A673 (cell line): ENCODE measurements at regions not wholly inside any gene's neighbourhood (a gene's known extent, or its start where the extent isn't known, plus 50 kb on each side); places are given as distances from the start of the nearest gene placed in this dataset.
A peak's percentile ranks its signal among the peaks of the same experiment; 100 is the strongest.
"Not testable (repeated sequence)": the region's sequence is repeated elsewhere in the genome, so short reads cannot be mapped to it uniquely, and the experiment has no call there.

Source experiments
- BruUV-seq: library from RNA; stranded (reverse); fragments of 400-500 nt; replicated peaks from 2 replicates; lab custom pipeline; 2021; lab: Mats Ljungman, UMichigan
- CTCF ChIA-PET: fragments of 300-600 bp; sonication (Branson Sonifier 250); formaldehyde crosslinking; loops from one replicate; lab custom pipeline; 2022; ENCODE audit warnings: antibody characterized with exemption; lab: Charles Lee
- POLR2A ChIA-PET: fragments of 300-600 bp; sonication (Branson Sonifier 250); formaldehyde crosslinking; loops from one replicate; lab custom pipeline; 2022; ENCODE audit warnings: antibody characterized with exemption; ENCODE audit not compliant: low non-redundant PET; lab: Charles Lee
- DNase-seq: peaks from one replicate; pipeline ENCODE4 v3.0.0-alpha.2; 2015; ENCODE audit warnings: low spot score
- H3K27ac ChIP-seq: fragments of 200-600 bp; sonication (generic); 2 replicates; pipeline ENCODE4 v1.5.1; 2016; ENCODE audit warnings: mixed run types, low read depth, mild to moderate bottlenecking, mixed read lengths, antibody characterized with exemption, low read length; ENCODE audit not compliant: poor library complexity, severe bottlenecking
- H3K27me3 ChIP-seq: fragments of 200-600 bp; sonication (generic); replicated peaks from 2 replicates; pipeline ENCODE4 v1.6.1; 2017; ENCODE audit warnings: mixed run types, low read depth, mild to moderate bottlenecking, mixed read lengths, antibody characterized with exemption, low read length; ENCODE audit not compliant: insufficient read depth, poor library complexity
- H3K36me3 ChIP-seq: fragments of 200-600 bp; sonication (generic); 2 replicates; pipeline ENCODE4 v1.6.1; 2016; ENCODE audit warnings: mixed run types, mild to moderate bottlenecking, mixed read lengths, antibody characterized with exemption, low read length; ENCODE audit not compliant: insufficient read depth, poor library complexity, severe bottlenecking
- H3K4me1 ChIP-seq: fragments of 200-600 bp; sonication (generic); 2 replicates; pipeline ENCODE4 v1.6.1; 2017; ENCODE audit warnings: mixed run types, mild to moderate bottlenecking, mixed read lengths, antibody characterized with exemption, low read length; ENCODE audit not compliant: insufficient read depth, poor library complexity, severe bottlenecking
- H3K4me3 ChIP-seq: fragments of 200-600 bp; sonication (generic); 2 replicates; pipeline ENCODE4 v1.5.1; 2016; ENCODE audit warnings: low read depth, mixed run types, mild to moderate bottlenecking, mixed read lengths, low read length; ENCODE audit not compliant: poor library complexity, severe bottlenecking
- H3K9me3 ChIP-seq: fragments of 200-600 bp; sonication (generic); 2 replicates; pipeline ENCODE4 v1.6.1; 2016; ENCODE audit warnings: mixed run types, low read depth, mild to moderate bottlenecking, mixed read lengths, antibody characterized with exemption, low read length; ENCODE audit not compliant: poor library complexity, severe bottlenecking
- CTCF ChIP-seq: fragments of 300-800, 200-600 bp; sonication (generic); conservative IDR thresholded peaks from 2 replicates; pipeline ENCODE4 v1.5.1; 2017; ENCODE audit warnings: low read depth, mild to moderate bottlenecking, antibody characterized with exemption, low read length, moderate library complexity, mixed read lengths
- EZH2 ChIP-seq: fragments of 200-600 bp; sonication (generic); IDR thresholded peaks from 2 replicates; pipeline ENCODE4 v1.6.1; 2017; ENCODE audit warnings: borderline replicate concordance, low read depth, mild to moderate bottlenecking, mixed read lengths, antibody characterized with exemption, low read length; ENCODE audit not compliant: poor library complexity, severe bottlenecking
- intact Hi-C: fragments of 100-400 bp; cut with micrococcal nuclease; formaldehyde crosslinking; loops from one replicate; pipeline ENCODE4 v1.10.0; 2022; ENCODE audit not compliant: unreplicated experiment

DNA sequence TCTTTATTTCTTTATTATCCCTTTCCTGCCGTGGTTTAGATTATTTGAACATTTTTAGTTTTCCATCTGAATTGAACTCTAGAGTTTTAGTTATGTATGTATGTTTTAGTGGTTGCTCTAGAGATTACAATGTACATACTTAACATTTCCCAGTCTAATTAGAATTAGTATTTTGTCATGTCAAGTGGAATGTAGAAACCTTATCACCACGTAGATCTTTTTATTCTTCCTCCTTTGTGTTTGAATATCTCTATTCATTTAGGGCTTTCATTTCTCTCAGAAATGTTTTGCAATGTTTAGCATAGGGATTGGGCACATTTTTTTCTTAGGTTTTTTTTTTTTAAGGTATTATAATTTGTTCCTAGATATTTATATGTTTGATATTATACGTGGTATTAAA lies 73.1 kb upstream of the EZR start:
- no peak for TF ChIP-seq CTCF
- no peak for TF ChIP-seq EZH2
- ChIA-PET CTCF (no interaction called here), POLR2A (no interaction called here)
- Histone ChIP-seq H3K4me3 (no peak overlapping the region), H3K36me3 (no peaks in the 10 kb centered on the region), H3K4me1 (peaks cover 5% of the 10 kb centered on the region), H3K27me3 (no peaks in the 10 kb centered on the region), H3K9me3 (no peaks in the 10 kb centered on the region), H3K27ac (no peak overlapping the region)
- peak; percentile 36 for DNase-seq
- BruUV-seq = no TSS peak
- intact Hi-C loops = no loop called here

GRCh38 chr6:158891560-158891959 lies 72.4 kb upstream of the EZR start:
- H3K27me3 ChIP-seq, H3K4me3 ChIP-seq, H3K36me3 ChIP-seq, H3K27ac ChIP-seq, POLR2A ChIA-PET, BruUV-seq, CTCF ChIA-PET, DNase-seq, H3K4me1 ChIP-seq, H3K9me3 ChIP-seq, intact Hi-C loops: not testable (repeated sequence)

- CTCF ChIA-PET, H3K27ac ChIP-seq, DNase-seq, H3K4me1 ChIP-seq, BruUV-seq, H3K9me3 ChIP-seq, H3K4me3 ChIP-seq, POLR2A ChIA-PET, H3K27me3 ChIP-seq, intact Hi-C loops, H3K36me3 ChIP-seq: not testable (repeated sequence)
Measured at GRCh38 chr6:158888171-158888570, 69.0 kb upstream of the EZR start.

- H3K27ac ChIP-seq, H3K27me3 ChIP-seq, CTCF ChIA-PET, BruUV-seq, H3K36me3 ChIP-seq, H3K4me3 ChIP-seq, DNase-seq, POLR2A ChIA-PET, H3K4me1 ChIP-seq, H3K9me3 ChIP-seq, intact Hi-C loops: not testable (repeated sequence)
Measured at GRCh38 chr6:158886346-158886977, 67.3 kb upstream of the EZR start.

DNA sequence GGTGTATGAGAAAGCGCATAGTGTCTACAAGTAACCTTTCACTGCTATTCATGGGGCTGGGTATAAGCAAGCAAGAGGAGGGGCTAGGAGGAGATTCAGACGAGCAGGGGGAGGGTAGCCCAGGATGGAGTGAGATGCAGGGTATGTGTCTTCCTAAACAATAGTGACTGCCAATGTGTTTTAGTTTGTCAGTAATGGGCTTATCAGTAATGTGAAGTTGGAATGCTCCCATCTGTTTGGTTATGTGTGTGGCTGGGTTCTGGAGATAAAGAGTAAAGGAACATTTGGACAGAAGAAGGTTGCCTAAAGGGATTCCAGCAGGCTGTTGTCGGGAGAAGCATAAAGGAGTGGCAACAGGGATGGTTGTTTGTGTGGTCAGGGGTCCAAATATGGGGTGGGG lies 62.7 kb upstream of the EZR start:
- DNase-seq, POLR2A ChIA-PET, H3K36me3 ChIP-seq, H3K27me3 ChIP-seq, BruUV-seq, H3K4me1 ChIP-seq, H3K27ac ChIP-seq, intact Hi-C loops, H3K4me3 ChIP-seq, CTCF ChIA-PET, H3K9me3 ChIP-seq: not testable (repeated sequence)

- H3K4me3 ChIP-seq, H3K9me3 ChIP-seq, intact Hi-C loops, BruUV-seq, H3K27ac ChIP-seq, POLR2A ChIA-PET, CTCF ChIA-PET, H3K4me1 ChIP-seq, DNase-seq, H3K27me3 ChIP-seq, H3K36me3 ChIP-seq: not testable (repeated sequence)
Measured at GRCh38 chr6:158881276-158881675, 62.1 kb upstream of the EZR start.
